ENCODE measurements at regions not wholly inside any gene's neighbourhood (a gene's known extent, or its start where the extent isn't known, plus 50 kb on each side); places are given as distances from the start of the nearest gene placed in this dataset.

DNA sequence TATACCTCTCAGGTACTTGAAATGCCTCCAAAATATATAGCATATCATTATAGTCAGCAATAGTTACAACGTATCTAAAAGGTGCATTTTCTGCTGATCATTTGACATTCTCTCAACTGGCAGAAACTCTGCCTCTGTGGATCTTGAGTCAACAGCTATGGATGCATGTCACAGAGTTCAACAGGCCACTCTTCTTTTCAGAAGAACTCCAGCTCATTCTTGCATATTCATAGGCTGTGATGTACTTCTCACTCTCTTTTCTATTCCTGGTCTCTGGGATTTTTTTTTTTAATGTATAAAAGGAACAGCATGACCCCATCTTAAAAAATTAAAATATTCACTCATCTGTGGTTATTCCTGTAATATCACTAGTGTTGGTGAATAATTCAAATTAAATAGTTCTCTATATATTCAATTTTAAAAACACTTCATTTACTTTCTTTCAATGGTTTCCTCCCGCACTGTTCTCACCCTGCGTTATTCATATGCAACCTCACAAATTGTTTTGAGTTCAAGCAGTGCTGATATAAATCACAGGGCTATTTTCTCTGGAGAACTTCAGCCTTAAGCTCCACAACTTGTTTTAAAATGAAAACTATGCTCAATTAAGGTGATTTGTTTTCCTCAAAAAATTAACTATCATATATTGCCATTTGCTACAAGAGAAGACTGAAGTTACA lies 1111.2 kb upstream of the ADGRL3 start:
- H3K4me1 Mint-ChIP-seq (ENCODE audit: low read depth), result no peaks in the 10 kb centered on the region
- no peak overlapping the region for H3K27ac Mint-ChIP-seq
- no peaks in the 10 kb centered on the region for H3K36me3 Mint-ChIP-seq
- H3K27me3 Mint-ChIP-seq, result no peaks in the 10 kb centered on the region
- H3K9me3 Mint-ChIP-seq (ENCODE audit: low read depth), result peaks cover 5% of the 10 kb centered on the region
- H3K4me3 Mint-ChIP-seq, result no peak overlapping the region

DNA sequence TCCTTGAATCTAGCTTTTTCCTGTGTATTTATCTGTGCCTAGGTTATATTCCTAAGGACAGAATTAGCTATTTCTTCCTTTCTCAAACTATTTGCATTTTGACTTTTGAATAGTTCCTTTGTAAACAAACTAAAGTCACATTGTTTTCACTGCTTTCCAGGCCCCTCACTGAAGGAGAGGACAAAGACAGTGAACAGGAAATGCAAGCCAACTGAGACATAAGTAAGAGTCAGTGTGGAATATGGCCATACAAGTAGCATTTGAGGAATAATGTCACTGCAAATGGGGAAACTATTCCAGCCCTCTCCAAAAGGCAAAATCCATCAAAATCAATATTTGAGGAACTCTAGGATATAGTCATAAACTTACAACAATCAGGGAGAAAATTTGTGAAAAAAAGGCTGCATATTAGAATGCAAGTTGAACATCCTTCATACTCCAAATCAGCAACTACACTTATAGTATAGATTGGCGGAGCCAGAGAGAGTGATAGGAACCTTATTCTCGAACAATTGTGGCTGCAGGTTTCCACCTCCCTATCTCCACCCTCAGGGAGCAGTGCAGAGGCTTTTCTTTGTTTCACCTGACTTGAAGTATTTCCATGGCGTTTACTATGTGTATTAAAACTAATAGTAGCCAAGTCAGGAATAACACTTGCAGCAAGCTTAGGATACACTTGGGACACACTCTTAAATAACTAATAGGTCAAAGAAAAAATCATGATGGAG lies 1110.4 kb upstream of the ADGRL3 start:
- Mint-ChIP-seq H3K36me3 (no peaks in the 10 kb centered on the region), H3K27me3 (no peaks in the 10 kb centered on the region), H3K9me3 (ENCODE audit: low read depth) (no peaks in the 10 kb centered on the region), H3K27ac (no peak overlapping the region), H3K4me3 (no peak overlapping the region), H3K4me1 (ENCODE audit: low read depth) (no peaks in the 10 kb centered on the region)

DNA sequence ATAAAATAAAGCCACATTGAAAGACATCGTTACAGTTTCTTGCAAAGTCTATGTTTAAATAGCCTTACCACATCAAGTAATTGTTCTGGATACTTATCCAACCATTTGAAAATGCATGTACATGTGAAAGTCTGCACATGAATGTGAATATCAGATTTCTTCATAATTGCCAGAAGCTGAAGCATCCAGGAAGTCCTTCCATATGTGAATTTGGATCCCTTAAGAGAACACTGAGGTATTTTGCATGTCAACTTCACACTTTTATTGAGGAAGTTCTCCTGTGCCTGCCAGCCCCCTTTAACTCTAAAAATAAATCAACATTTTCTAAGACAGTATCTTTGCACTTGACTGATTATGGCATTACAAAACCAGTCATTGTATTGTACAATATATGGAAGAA lies 1103.5 kb upstream of the ADGRL3 start:
- H3K27ac Mint-ChIP-seq, result no peak overlapping the region

DNA sequence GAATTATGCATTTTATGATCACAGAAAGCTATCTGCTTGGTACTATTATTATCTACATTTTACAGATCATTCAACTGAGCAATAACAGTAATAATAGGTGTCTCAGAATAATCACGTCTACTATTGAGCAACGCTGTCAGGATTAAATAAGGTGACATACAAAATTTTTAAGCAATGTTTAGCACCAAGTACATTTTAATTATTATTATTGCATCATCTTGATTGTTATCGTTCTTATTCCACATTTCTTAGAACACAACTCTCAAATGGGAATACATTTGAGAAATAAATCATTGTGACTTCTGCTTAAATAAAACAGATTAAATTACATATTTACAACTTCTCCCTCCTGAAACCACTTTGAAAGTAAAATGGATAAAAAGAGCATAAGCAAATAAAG lies 1083.5 kb upstream of the ADGRL3 start:
- no peak overlapping the region for H3K4me3 Mint-ChIP-seq
- H3K9me3 Mint-ChIP-seq (ENCODE audit: low read depth), result peaks cover 11% of the 10 kb centered on the region
- H3K4me1 Mint-ChIP-seq (ENCODE audit: low read depth), result no peaks in the 10 kb centered on the region
- H3K27ac Mint-ChIP-seq, result no peak overlapping the region
- no peaks in the 10 kb centered on the region for H3K27me3 Mint-ChIP-seq
- no peaks in the 10 kb centered on the region for H3K36me3 Mint-ChIP-seq

More for the DNA sequence above, 1103.5 kb upstream of the ADGRL3 start:
- no peaks in the 10 kb centered on the region for H3K9me3 Mint-ChIP-seq (ENCODE audit: low read depth)
- H3K4me3 Mint-ChIP-seq, result no peak overlapping the region
- H3K27me3 Mint-ChIP-seq, result no peaks in the 10 kb centered on the region
- no peaks in the 10 kb centered on the region for H3K36me3 Mint-ChIP-seq
- H3K4me1 Mint-ChIP-seq (ENCODE audit: low read depth), result no peaks in the 10 kb centered on the region

DNA sequence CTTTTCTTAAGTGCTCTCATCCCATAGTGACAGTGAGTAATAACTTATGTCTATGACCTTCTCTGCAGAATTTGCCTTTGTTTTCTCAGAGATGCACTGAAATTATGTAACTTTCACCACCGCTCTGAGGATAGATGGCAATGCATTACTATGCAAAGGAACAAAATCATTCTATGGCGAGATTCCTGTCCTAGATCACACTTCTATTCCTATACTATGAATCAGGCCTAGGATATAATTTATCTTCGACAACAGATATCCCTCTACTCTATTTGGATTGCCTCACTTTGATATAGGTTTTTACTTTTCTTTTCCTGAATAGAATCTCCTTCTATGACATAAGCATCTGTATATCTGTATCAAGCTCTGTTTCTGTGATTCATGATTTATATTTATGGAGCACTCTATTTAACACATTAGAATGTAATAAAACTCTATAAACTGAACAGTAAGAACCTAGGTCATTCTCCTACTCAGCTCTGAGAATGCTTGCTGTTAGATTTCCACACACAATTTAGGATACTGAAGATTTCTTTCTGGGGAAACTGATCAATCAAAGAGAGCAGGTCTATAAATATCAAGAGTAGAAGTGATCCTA lies 1082.3 kb upstream of the ADGRL3 start:
- H3K9me3 Mint-ChIP-seq (ENCODE audit: low read depth), result peaks cover 11% of the 10 kb centered on the region
- no peaks in the 10 kb centered on the region for H3K36me3 Mint-ChIP-seq
- no peaks in the 10 kb centered on the region for H3K27me3 Mint-ChIP-seq
- H3K4me3 Mint-ChIP-seq, result no peak overlapping the region
- H3K4me1 Mint-ChIP-seq (ENCODE audit: low read depth), result no peaks in the 10 kb centered on the region
- no peak overlapping the region for H3K27ac Mint-ChIP-seq

DNA sequence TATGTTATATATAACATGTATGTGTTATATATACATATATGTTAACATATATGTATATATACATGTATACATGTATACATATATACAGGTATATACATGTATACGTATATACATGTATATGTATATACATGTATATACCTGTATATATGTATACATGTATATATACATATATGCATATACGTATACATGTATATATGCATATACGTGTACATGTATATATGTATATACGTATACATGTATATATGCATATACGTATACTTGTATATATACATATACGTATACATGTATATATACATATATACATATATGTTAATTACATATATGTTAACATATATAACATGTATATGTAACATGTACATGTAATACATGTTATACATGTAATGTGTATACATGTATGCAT lies 1077.3 kb upstream of the ADGRL3 start:
- no peak overlapping the region for H3K4me3 Mint-ChIP-seq
- no peaks in the 10 kb centered on the region for H3K27me3 Mint-ChIP-seq
- H3K4me1 Mint-ChIP-seq (ENCODE audit: low read depth), result no peaks in the 10 kb centered on the region
- H3K27ac Mint-ChIP-seq, result no peak overlapping the region
- H3K36me3 Mint-ChIP-seq, result no peaks in the 10 kb centered on the region
- no peaks in the 10 kb centered on the region for H3K9me3 Mint-ChIP-seq (ENCODE audit: low read depth)

DNA sequence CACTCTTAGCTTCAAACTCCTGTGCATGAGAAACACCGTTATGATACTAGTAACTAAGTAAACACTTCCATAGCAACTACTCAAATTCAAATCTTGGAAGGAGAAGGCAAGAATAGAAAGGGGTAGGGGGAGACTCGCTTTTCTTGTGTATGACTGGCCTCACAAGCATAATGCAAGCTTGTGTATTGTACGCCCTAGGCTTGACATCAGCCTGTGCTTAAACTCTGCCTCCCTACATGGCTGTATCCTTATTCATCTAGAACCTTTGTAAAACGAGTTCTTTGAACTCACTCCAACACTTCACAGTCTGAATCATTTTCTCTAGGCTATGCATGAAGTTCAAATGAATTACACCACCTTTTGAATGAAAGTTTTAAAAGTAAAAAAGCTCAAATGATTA lies 1071.2 kb upstream of the ADGRL3 start:
- no peaks in the 10 kb centered on the region for H3K9me3 Mint-ChIP-seq (ENCODE audit: low read depth)
- H3K4me1 Mint-ChIP-seq (ENCODE audit: low read depth), result no peaks in the 10 kb centered on the region
- H3K4me3 Mint-ChIP-seq, result no peak overlapping the region
- no peaks in the 10 kb centered on the region for H3K36me3 Mint-ChIP-seq
- H3K27me3 Mint-ChIP-seq, result no peaks in the 10 kb centered on the region
- no peak overlapping the region for H3K27ac Mint-ChIP-seq

DNA sequence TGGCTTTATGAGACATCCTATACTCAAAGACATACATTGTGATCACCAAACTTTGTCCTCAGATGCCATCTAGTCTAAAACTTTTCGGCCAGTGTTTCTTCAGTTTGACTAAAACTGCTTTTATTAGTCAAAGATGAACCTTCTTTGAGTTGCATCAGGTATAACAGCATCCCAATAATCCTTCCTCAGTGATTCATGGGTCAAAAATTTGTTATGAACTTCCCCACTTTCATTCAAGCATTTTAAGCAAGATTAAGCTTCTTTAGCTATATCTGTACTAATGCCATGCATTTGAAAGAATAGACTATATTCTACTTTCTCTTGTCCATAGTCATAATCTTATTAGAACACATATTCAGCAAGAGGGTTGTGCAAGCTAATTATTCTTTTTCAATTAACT lies 1070.4 kb upstream of the ADGRL3 start:
- no peak overlapping the region for H3K27ac Mint-ChIP-seq
- peaks cover 3% of the 10 kb centered on the region for H3K9me3 Mint-ChIP-seq (ENCODE audit: low read depth)
- H3K36me3 Mint-ChIP-seq, result no peaks in the 10 kb centered on the region
- H3K4me1 Mint-ChIP-seq (ENCODE audit: low read depth), result no peaks in the 10 kb centered on the region
- no peaks in the 10 kb centered on the region for H3K27me3 Mint-ChIP-seq
- no peak overlapping the region for H3K4me3 Mint-ChIP-seq

DNA sequence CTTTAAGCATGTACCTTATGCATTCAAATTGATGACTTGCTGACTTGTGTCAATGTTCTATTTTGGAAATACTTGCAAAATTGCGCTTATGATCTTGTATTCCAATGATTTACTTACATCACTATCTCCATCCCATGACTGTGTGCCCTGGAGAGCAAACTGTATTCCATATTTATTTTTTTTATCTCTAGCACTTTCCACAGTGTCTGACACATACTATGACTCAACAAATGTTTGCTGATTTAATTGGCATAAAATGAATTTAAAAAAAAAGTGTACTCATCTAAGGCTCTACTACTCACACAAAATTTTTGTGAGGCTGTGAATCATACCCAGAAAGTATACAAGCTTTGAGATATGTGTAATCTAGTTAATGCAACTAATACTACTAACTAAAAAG lies 1066.8 kb upstream of the ADGRL3 start:
- Mint-ChIP-seq H3K27ac (no peak overlapping the region), H3K4me1 (ENCODE audit: low read depth) (no peaks in the 10 kb centered on the region), H3K9me3 (ENCODE audit: low read depth) (peaks cover 10% of the 10 kb centered on the region), H3K36me3 (no peaks in the 10 kb centered on the region), H3K4me3 (no peak overlapping the region), H3K27me3 (no peaks in the 10 kb centered on the region)

DNA sequence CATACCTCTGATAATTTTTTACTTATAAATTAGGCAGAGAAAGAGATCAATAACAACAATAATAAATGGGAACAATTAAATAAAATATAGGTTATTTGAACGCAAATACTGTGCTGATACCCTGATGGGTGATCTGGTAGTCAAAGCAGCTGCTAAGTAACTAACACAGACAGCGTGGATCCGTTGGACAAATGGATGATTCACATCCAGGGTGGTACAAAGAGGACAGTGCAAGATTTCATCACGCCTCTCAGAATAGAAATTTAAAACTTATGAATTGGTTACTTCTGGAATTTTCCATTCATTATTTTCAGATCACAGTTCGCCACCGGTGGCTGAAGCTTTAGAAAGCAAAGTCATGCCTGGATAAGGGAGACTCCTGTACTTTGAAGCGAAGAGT lies 1066.0 kb upstream of the ADGRL3 start:
- H3K9me3 Mint-ChIP-seq (ENCODE audit: low read depth), result peaks cover 10% of the 10 kb centered on the region
- H3K4me3 Mint-ChIP-seq, result no peak overlapping the region
- no peaks in the 10 kb centered on the region for H3K36me3 Mint-ChIP-seq
- no peaks in the 10 kb centered on the region for H3K27me3 Mint-ChIP-seq
- H3K4me1 Mint-ChIP-seq (ENCODE audit: low read depth), result no peaks in the 10 kb centered on the region
- H3K27ac Mint-ChIP-seq, result no peak overlapping the region

DNA sequence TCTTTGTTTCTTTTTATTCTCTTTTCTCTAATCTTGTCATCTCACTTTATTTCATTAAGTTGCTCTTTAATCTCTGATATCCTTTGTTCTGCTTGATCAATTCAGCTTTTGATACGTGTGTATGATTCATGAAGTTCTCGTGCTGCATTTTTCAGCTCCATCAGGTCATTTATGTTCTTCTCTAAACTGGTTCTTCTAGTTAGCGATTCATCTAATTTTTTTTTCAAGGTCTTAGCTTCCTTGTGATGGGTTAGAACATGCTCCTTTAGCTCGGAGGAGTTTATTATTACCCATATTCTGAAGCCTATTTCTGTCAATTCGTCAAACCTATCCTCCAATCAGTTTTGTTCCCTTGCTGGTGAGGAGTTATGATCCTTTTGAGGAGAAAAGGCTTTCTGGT lies 1045.0 kb upstream of the ADGRL3 start:
- H3K27ac Mint-ChIP-seq, result no peak overlapping the region
- no peaks in the 10 kb centered on the region for H3K4me1 Mint-ChIP-seq (ENCODE audit: low read depth)
- H3K9me3 Mint-ChIP-seq (ENCODE audit: low read depth), result peaks cover 8% of the 10 kb centered on the region
- no peaks in the 10 kb centered on the region for H3K27me3 Mint-ChIP-seq
- no peaks in the 10 kb centered on the region for H3K36me3 Mint-ChIP-seq
- no peak overlapping the region for H3K4me3 Mint-ChIP-seq

DNA sequence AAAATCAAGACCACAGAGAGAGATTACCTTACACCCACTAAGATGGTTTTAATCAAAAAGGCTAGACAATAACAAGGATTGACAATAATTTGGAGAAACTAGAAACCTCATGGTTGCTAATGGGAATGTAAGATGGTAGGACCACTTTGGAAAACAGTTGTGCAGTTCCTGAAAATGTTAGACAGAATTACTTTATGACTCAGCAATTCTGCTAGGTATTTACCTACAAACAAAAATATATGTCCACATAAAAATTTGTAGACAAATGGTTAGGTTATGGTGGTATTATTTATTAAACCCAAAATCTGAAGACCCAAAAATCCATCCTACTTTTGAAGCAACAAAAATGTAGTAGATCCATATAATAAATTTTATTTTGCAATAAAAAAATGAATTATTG lies 1027.0 kb upstream of the ADGRL3 start:
- Mint-ChIP-seq H3K4me1 (ENCODE audit: low read depth) (no peaks in the 10 kb centered on the region), H3K9me3 (ENCODE audit: low read depth) (peaks cover 5% of the 10 kb centered on the region), H3K36me3 (no peaks in the 10 kb centered on the region), H3K4me3 (no peak overlapping the region), H3K27ac (no peak overlapping the region), H3K27me3 (no peaks in the 10 kb centered on the region)

DNA sequence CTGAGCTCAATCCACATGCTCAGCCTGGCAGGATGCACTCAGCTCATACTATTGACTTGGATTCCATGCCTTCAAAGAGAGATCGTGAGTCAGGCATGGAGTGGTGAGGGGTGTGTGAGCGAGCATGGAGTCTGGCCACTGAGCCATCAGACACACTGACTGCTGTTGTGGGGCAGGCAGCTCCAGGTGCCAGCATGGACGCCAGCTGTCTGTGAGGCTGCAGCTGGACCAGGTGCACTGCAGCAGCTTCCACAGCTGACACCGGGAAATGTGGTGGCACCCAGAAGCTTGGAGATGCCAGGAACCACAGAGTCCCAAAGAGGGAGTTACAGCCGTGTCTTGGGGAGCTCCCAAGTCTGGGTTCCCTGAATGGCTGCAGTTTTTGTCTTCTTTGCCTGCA lies 1026.4 kb upstream of the ADGRL3 start:
- H3K27ac Mint-ChIP-seq, result no peak overlapping the region
- H3K27me3 Mint-ChIP-seq, result no peaks in the 10 kb centered on the region
- no peaks in the 10 kb centered on the region for H3K36me3 Mint-ChIP-seq
- no peaks in the 10 kb centered on the region for H3K4me1 Mint-ChIP-seq (ENCODE audit: low read depth)
- peaks cover 5% of the 10 kb centered on the region for H3K9me3 Mint-ChIP-seq (ENCODE audit: low read depth)
- H3K4me3 Mint-ChIP-seq, result no peak overlapping the region

DNA sequence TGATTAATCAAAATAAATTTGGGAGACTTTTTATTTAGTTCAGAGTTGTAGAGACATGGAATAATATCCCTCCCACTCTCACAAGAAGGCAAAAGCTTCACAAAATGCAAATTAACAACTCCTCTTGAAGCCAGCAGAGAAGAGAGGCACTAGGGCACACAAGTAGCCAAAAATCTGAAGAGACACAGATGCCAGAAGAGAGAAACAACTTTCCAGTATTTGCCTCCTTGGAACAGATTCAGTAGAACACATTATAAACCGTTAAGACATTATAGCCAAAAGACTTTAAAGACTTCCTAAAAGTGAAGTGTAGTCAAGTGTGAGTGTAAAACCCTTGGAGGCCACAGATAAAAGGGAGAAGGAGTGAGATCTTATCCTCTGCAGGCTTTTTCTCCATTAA lies 1024.9 kb upstream of the ADGRL3 start:
- no peaks in the 10 kb centered on the region for H3K36me3 Mint-ChIP-seq
- no peak overlapping the region for H3K4me3 Mint-ChIP-seq
- H3K27me3 Mint-ChIP-seq, result no peaks in the 10 kb centered on the region
- no peaks in the 10 kb centered on the region for H3K4me1 Mint-ChIP-seq (ENCODE audit: low read depth)
- no peak overlapping the region for H3K27ac Mint-ChIP-seq
- H3K9me3 Mint-ChIP-seq (ENCODE audit: low read depth), result peaks cover 5% of the 10 kb centered on the region

DNA sequence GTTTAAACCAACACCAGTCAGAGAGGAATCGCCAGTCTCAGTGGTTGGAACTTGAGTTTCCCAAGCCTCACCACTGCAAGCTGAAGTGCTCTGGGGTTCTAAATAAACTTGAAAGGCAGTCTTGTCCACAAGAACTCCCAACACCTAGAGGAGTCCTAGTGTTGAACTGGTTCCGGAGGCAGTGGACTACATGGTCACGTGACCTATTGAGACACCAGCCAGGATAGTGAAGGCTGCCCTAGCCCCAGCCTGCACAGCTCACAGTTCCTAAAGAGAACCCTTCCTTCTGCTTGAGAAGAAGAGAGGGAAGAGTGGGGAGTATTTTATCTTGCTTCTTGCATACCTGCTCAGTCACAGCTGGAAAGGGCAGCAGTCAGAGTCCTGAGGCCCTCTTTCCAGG lies 1012.7 kb upstream of the ADGRL3 start:
- Mint-ChIP-seq H3K9me3 (ENCODE audit: low read depth) (peaks cover 7% of the 10 kb centered on the region), H3K27me3 (no peaks in the 10 kb centered on the region), H3K27ac (no peak overlapping the region), H3K4me1 (ENCODE audit: low read depth) (no peaks in the 10 kb centered on the region), H3K4me3 (no peak overlapping the region), H3K36me3 (no peaks in the 10 kb centered on the region)

DNA sequence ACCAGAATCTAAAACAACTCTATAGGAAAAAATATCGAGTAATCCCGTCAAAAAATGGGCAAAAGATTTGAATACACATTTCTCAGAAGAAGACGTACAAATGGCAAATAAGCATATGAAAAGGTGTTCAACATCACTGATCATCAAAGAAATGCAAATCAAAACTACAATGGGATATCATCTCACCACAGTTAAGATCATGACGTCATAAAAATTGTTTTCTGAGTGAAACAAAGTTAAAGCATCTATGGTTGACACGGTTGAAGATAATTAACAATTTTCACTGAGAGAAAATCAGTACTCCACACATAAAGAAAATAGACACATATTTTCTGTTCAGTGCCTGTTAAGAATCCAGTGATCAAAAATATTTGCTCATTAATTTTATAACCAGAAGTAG lies 1010.8 kb upstream of the ADGRL3 start:
- H3K4me1 Mint-ChIP-seq (ENCODE audit: low read depth), result no peaks in the 10 kb centered on the region
- H3K36me3 Mint-ChIP-seq, result no peaks in the 10 kb centered on the region
- no peak overlapping the region for H3K27ac Mint-ChIP-seq
- peaks cover 11% of the 10 kb centered on the region for H3K9me3 Mint-ChIP-seq (ENCODE audit: low read depth)
- H3K27me3 Mint-ChIP-seq, result no peaks in the 10 kb centered on the region
- H3K4me3 Mint-ChIP-seq, result no peak overlapping the region
